Fibroblast of skin of back (primary cell): ENCODE measurements at regions not wholly inside any gene's neighbourhood (a gene's known extent, or its start where the extent isn't known, plus 50 kb on each side); places are given as distances from the start of the nearest gene placed in this dataset.
A peak's percentile ranks its signal among the peaks of the same experiment; 100 is the strongest.
"Not testable (repeated sequence)": the region's sequence is repeated elsewhere in the genome, so short reads cannot be mapped to it uniquely, and the experiment has no call there.

Source experiments
- DNase-seq: peaks from one replicate; pipeline ENCODE4 v3.0.0-alpha.2; 2013

- no peak for DNase-seq
These were observed 190.5 kb upstream of the SOX21 start for GRCh38 chr13:94902722-94903407.

GRCh38 chr13:94901070-94901469 lies 188.7 kb upstream of the SOX21 start:
- no peak for DNase-seq

GRCh38 chr13:94896719-94897317 lies 184.5 kb upstream of the SOX21 start:
- DNase-seq: no peak

- no peak for DNase-seq
These were observed 183.9 kb upstream of the SOX21 start for GRCh38 chr13:94896238-94896637.

GRCh38 chr13:94886191-94886590 lies 173.8 kb upstream of the SOX21 start:
- DNase-seq: peak; percentile 95

- no peak for DNase-seq
These were observed 168.1 kb upstream of the SOX21 start for GRCh38 chr13:94880463-94880862.

GRCh38 chr13:94878602-94879165 lies 166.3 kb upstream of the SOX21 start:
- no peak for DNase-seq

GRCh38 chr13:94864474-94864873 lies 152.1 kb upstream of the SOX21 start:
- no peak for DNase-seq

GRCh38 chr13:94860981-94861407 lies 148.6 kb upstream of the SOX21 start:
- peak; percentile 18 for DNase-seq

GRCh38 chr13:94859811-94860210 lies 147.5 kb upstream of the SOX21 start:
- no peak for DNase-seq

GRCh38 chr13:94859278-94859691 lies 146.9 kb upstream of the SOX21 start:
- no peak for DNase-seq

GRCh38 chr13:94858856-94859255 lies 146.5 kb upstream of the SOX21 start:
- no peak for DNase-seq

- no peak for DNase-seq
These were observed 142.3 kb upstream of the SOX21 start for GRCh38 chr13:94854688-94855087.

GRCh38 chr13:94851576-94851975 lies 139.2 kb upstream of the SOX21 start:
- no peak for DNase-seq

- DNase-seq: no peak
These were observed 136.9 kb upstream of the SOX21 start for GRCh38 chr13:94849254-94849653.

- no peak for DNase-seq
These were observed 130.6 kb upstream of the SOX21 start for GRCh38 chr13:94842901-94843300.

GRCh38 chr13:94837056-94837455 lies 124.7 kb upstream of the SOX21 start:
- DNase-seq: not testable (repeated sequence)

GRCh38 chr13:94829837-94830365 lies 117.6 kb upstream of the SOX21 start:
- no peak for DNase-seq

GRCh38 chr13:94829185-94829836 lies 117.0 kb upstream of the SOX21 start:
- DNase-seq: no peak

GRCh38 chr13:94827566-94827965 lies 115.2 kb upstream of the SOX21 start:
- DNase-seq: no peak

GRCh38 chr13:94825507-94825906 lies 113.2 kb upstream of the SOX21 start:
- DNase-seq: peak; percentile 18

GRCh38 chr13:94824601-94825000 lies 112.3 kb upstream of the SOX21 start:
- no peak for DNase-seq

GRCh38 chr13:94822356-94822755 lies 110.0 kb upstream of the SOX21 start:
- no peak for DNase-seq
